Mucosa of descending colon (tissue), 3 donors: ENCODE measurements at regions not wholly inside any gene's neighbourhood (a gene's known extent, or its start where the extent isn't known, plus 50 kb on each side); places are given as distances from the start of the nearest gene placed in this dataset.

Experiments
- ATAC-seq: fragments of 200-7000 bp; cut with Tn5 transposase; one replicate; pipeline ENCODE4 v1.9.1; 2020; ENCODE audit warnings: mild to moderate bottlenecking, moderate library complexity
- DNase-seq, 3 donors: peaks; one replicate each; pipeline ENCODE4 v3.0.0-alpha.2; 2020
- H3K36me3 ChIP-seq: fragments of 200-600 bp; one replicate; pipeline ENCODE4 v1.8.0; 2021; ENCODE audit warnings: low read depth, mild to moderate bottlenecking
- H3K4me1 ChIP-seq: fragments of 200-600 bp; one replicate; pipeline ENCODE4 v1.8.0; 2021; ENCODE audit warnings: low read depth, mild to moderate bottlenecking
- H3K4me3 ChIP-seq: fragments of 200-600 bp; one replicate; pipeline ENCODE4 v1.8.0; 2021; ENCODE audit warnings: mild to moderate bottlenecking
- H3K9me3 ChIP-seq: fragments of 200-600 bp; one replicate; pipeline ENCODE4 v1.8.0; 2021; ENCODE audit warnings: mild to moderate bottlenecking
- CTCF ChIP-seq: fragments of 200-600 bp; IDR thresholded peaks from one replicate; pipeline ENCODE4 v1.8.0; 2022; ENCODE audit warnings: antibody characterized with exemption, mild to moderate bottlenecking
- intact Hi-C, 2 donors: fragments of 100-400 bp; cut with DNase I in 1 of 2; cut with micrococcal nuclease in 1 of 2; formaldehyde crosslinking; loops; one replicate each; pipeline versions ENCODE4 v1.11.0 to v1.11.1; 2022; cut with DNase I, micrococcal nuclease
- donor health status: DM: no; HTN: no; CAD: no; lungs with moderate emphysema.
- donor health status: DM: no; HTN: no; CAD: no.
- donor health status: DM: no; HTN: yes; CAD: no.

GRCh38 chr2:48161628-48162027 lies 152.9 kb upstream of the FOXN2 start:
- ATAC-seq (no peak), DNase-seq (no peak)
- Histone ChIP-seq H3K9me3 (peaks cover 9% of the 10 kb centered on the region), H3K4me1 (no peaks in the 10 kb centered on the region), H3K36me3 (no peaks in the 10 kb centered on the region), H3K4me3 (no peak overlapping the region)
- intact Hi-C loops = no loop called here
- no peak for TF ChIP-seq CTCF

- intact Hi-C loops = no loop called here
- Histone ChIP-seq H3K9me3 (peaks cover 7% of the 10 kb centered on the region), H3K4me3 (no peak overlapping the region), H3K36me3 (no peaks in the 10 kb centered on the region), H3K4me1 (no peaks in the 10 kb centered on the region)
- TF ChIP-seq CTCF = no peak
- ATAC-seq (no peak), DNase-seq (no peak)
Observed at GRCh38 chr2:48162742-48163141, 151.7 kb upstream of the FOXN2 start.

- Histone ChIP-seq H3K4me3 (no peak overlapping the region), H3K9me3 (peaks cover 4% of the 10 kb centered on the region), H3K4me1 (no peaks in the 10 kb centered on the region), H3K36me3 (no peaks in the 10 kb centered on the region)
- TF ChIP-seq CTCF = no peak
- DNase-seq (no peak), ATAC-seq (no peak)
- intact Hi-C loops = no loop called here
Observed at GRCh38 chr2:48165070-48165753, 149.3 kb upstream of the FOXN2 start.

GRCh38 chr2:48169141-48169592 lies 145.3 kb upstream of the FOXN2 start:
- Histone ChIP-seq H3K4me3 (no peak overlapping the region), H3K4me1 (no peaks in the 10 kb centered on the region), H3K9me3 (peaks cover 4% of the 10 kb centered on the region), H3K36me3 (no peaks in the 10 kb centered on the region)
- TF ChIP-seq CTCF = no peak
- intact Hi-C loops = no loop called here
- ATAC-seq = no peak
- DNase-seq = no peak

GRCh38 chr2:48170281-48170680 lies 144.2 kb upstream of the FOXN2 start:
- TF ChIP-seq CTCF = no peak
- Histone ChIP-seq H3K4me3 (no peak overlapping the region), H3K36me3 (no peaks in the 10 kb centered on the region), H3K4me1 (no peaks in the 10 kb centered on the region), H3K9me3 (peaks cover 4% of the 10 kb centered on the region)
- DNase-seq (no peak), ATAC-seq (no peak)
- intact Hi-C loops = no loop called here

GRCh38 chr2:48173141-48173540 lies 141.3 kb upstream of the FOXN2 start:
- Histone ChIP-seq H3K4me1 (no peaks in the 10 kb centered on the region), H3K9me3 (no peaks in the 10 kb centered on the region), H3K4me3 (no peak overlapping the region), H3K36me3 (no peaks in the 10 kb centered on the region)
- intact Hi-C loops = no loop called here
- DNase-seq (no peak), ATAC-seq (no peak)
- no peak for TF ChIP-seq CTCF
